Activated CD4-positive, alpha-beta T cell treated with anti-CD3 and anti-CD28 coated beads, Interleukin-2, amount 10 ng/mL, durations not matched to agents 7 days and 5 days (primary cell): ENCODE measurements at regions not wholly inside any gene's neighbourhood (a gene's known extent, or its start where the extent isn't known, plus 50 kb on each side); places are given as distances from the start of the nearest gene placed in this dataset.

ENCODE experiments used
- CTCF ChIA-PET: fragments of 350-600 bp; sonication (Branson Sonifier 250); formaldehyde crosslinking; loops from one replicate; lab custom pipeline; 2021; ENCODE audit warnings: antibody characterized with exemption; lab: Charles Lee
- POLR2A ChIA-PET: fragments of 350-600 bp; sonication (Branson Sonifier 250); formaldehyde crosslinking; loops from one replicate; lab custom pipeline; 2021; ENCODE audit warnings: antibody characterized with exemption; lab: Charles Lee
- DNase-seq: peaks from one replicate; pipeline ENCODE4 v3.0.0-alpha.2; 2020
- H3K27ac Mint-ChIP-seq: one replicate; pipeline ENCODE4 v1.8.0; 2021; ENCODE audit warnings: mild to moderate bottlenecking, moderate library complexity, mixed read lengths
- H3K27me3 Mint-ChIP-seq: one replicate; pipeline ENCODE4 v1.8.0; 2021; ENCODE audit warnings: mixed read lengths
- H3K36me3 Mint-ChIP-seq: one replicate; pipeline ENCODE4 v1.8.0; 2021; ENCODE audit warnings: low read depth, mixed read lengths
- H3K4me1 Mint-ChIP-seq: one replicate; pipeline ENCODE4 v1.8.0; 2021; ENCODE audit warnings: mixed read lengths
- H3K4me3 Mint-ChIP-seq: one replicate; pipeline ENCODE4 v1.8.0; 2021; ENCODE audit warnings: mild to moderate bottlenecking, moderate library complexity, mixed read lengths
- H3K9me3 Mint-ChIP-seq: one replicate; pipeline ENCODE4 v1.8.0; 2021; ENCODE audit warnings: mixed read lengths

- H3K9me3 Mint-ChIP-seq = no peaks in the 10 kb centered on the region
- H3K4me3 Mint-ChIP-seq = no peak overlapping the region
- no peaks in the 10 kb centered on the region for H3K27me3 Mint-ChIP-seq
- H3K4me1 Mint-ChIP-seq = no peaks in the 10 kb centered on the region
- ChIA-PET POLR2A (no interaction called here), CTCF (no interaction called here)
- H3K36me3 Mint-ChIP-seq = no peaks in the 10 kb centered on the region
- DNase-seq = no peak
- no peak overlapping the region for H3K27ac Mint-ChIP-seq
These were observed 61.7 kb upstream of the PSD2 start for GRCh38 chr5:139733698-139734538.

GRCh38 chr5:139734539-139734916 is 61.1 kb upstream of the PSD2 start:
- no peaks in the 10 kb centered on the region for H3K27me3 Mint-ChIP-seq
- H3K9me3 Mint-ChIP-seq = no peaks in the 10 kb centered on the region
- no peak overlapping the region for H3K4me3 Mint-ChIP-seq
- H3K36me3 Mint-ChIP-seq = no peaks in the 10 kb centered on the region
- H3K4me1 Mint-ChIP-seq = no peaks in the 10 kb centered on the region
- DNase-seq = no peak
- no peak overlapping the region for H3K27ac Mint-ChIP-seq
- CTCF ChIA-PET = no interaction called here
- POLR2A ChIA-PET = no interaction called here

- Mint-ChIP-seq H3K9me3 (no peaks in the 10 kb centered on the region), H3K4me1 (no peaks in the 10 kb centered on the region), H3K27me3 (peaks cover 1% of the 10 kb centered on the region), H3K36me3 (no peaks in the 10 kb centered on the region), H3K4me3 (no peak overlapping the region), H3K27ac (no peak overlapping the region)
- ChIA-PET CTCF (interaction anchor here (0.8 to 1.3 kb wide), 2 partner anchors 8 to 94 kb away, joined by 3 read pairs; no protein-coding TSS in a partner anchor), POLR2A (no interaction called here)
- DNase-seq = no peak
These were observed 57.1 kb upstream of the PSD2 start for GRCh38 chr5:139738193-139739149.

GRCh38 chr5:139739150-139739974 is 56.2 kb upstream of the PSD2 start:
- POLR2A ChIA-PET = no interaction called here
- Mint-ChIP-seq H3K4me3 (no peak overlapping the region), H3K9me3 (no peaks in the 10 kb centered on the region), H3K36me3 (no peaks in the 10 kb centered on the region), H3K4me1 (no peaks in the 10 kb centered on the region), H3K27me3 (peaks cover 1% of the 10 kb centered on the region), H3K27ac (no peak overlapping the region)
- CTCF ChIA-PET = interaction anchor here (0.8 to 1.3 kb wide), 4 partner anchors 8 to 196 kb away, joined by 3 read pairs; no protein-coding TSS in a partner anchor
- no peak for DNase-seq

GRCh38 chr5:139740138-139740991 is 55.2 kb upstream of the PSD2 start:
- ChIA-PET CTCF (interaction anchor here (0.8 to 1.2 kb wide), 3 partner anchors 8 to 197 kb away, joined by 3 read pairs; no protein-coding TSS in a partner anchor), POLR2A (no interaction called here)
- Mint-ChIP-seq H3K36me3 (no peaks in the 10 kb centered on the region), H3K4me1 (no peaks in the 10 kb centered on the region), H3K27me3 (peaks cover 6% of the 10 kb centered on the region), H3K9me3 (no peaks in the 10 kb centered on the region), H3K27ac (no peak overlapping the region), H3K4me3 (no peak overlapping the region)
- no peak for DNase-seq

GRCh38 chr5:139740992-139741672 is 54.5 kb upstream of the PSD2 start:
- DNase-seq = no peak
- Mint-ChIP-seq H3K27ac (no peak overlapping the region), H3K4me3 (no peak overlapping the region), H3K27me3 (peaks cover 10% of the 10 kb centered on the region), H3K9me3 (no peaks in the 10 kb centered on the region), H3K36me3 (no peaks in the 10 kb centered on the region), H3K4me1 (peaks cover 3% of the 10 kb centered on the region)
- ChIA-PET CTCF (interaction anchor here (1.2 kb wide), 1 partner anchor 9 kb away, joined by 3 read pairs; no protein-coding TSS in a partner anchor), POLR2A (no interaction called here)

GRCh38 chr5:139741823-139742172 is 53.8 kb upstream of the PSD2 start:
- no peak for DNase-seq
- H3K36me3 Mint-ChIP-seq = no peaks in the 10 kb centered on the region
- H3K27ac Mint-ChIP-seq = no peak overlapping the region
- peaks cover 14% of the 10 kb centered on the region for H3K27me3 Mint-ChIP-seq
- no peak overlapping the region for H3K4me3 Mint-ChIP-seq
- ChIA-PET CTCF (interaction anchor here (0.9 to 1.0 kb wide), 2 partner anchors 16 to 22 kb away, joined by 3 to 4 read pairs; no protein-coding TSS in a partner anchor), POLR2A (no interaction called here)
- H3K4me1 Mint-ChIP-seq = peaks cover 5% of the 10 kb centered on the region
- H3K9me3 Mint-ChIP-seq = no peaks in the 10 kb centered on the region

GRCh38 chr5:139742173-139742903 is 53.3 kb upstream of the PSD2 start:
- peaks cover 19% of the 10 kb centered on the region for H3K27me3 Mint-ChIP-seq
- POLR2A ChIA-PET = no interaction called here
- H3K4me3 Mint-ChIP-seq = no peak overlapping the region
- CTCF ChIA-PET = interaction anchor here (0.9 to 1.0 kb wide), 2 partner anchors 16 to 21 kb away, joined by 3 to 4 read pairs; no protein-coding TSS in a partner anchor
- H3K4me1 Mint-ChIP-seq = peaks cover 10% of the 10 kb centered on the region
- H3K27ac Mint-ChIP-seq = no peak overlapping the region
- peaks cover 2% of the 10 kb centered on the region for H3K36me3 Mint-ChIP-seq
- no peaks in the 10 kb centered on the region for H3K9me3 Mint-ChIP-seq
- DNase-seq = no peak

- no peak for DNase-seq
- no peak overlapping the region for H3K4me3 Mint-ChIP-seq
- H3K9me3 Mint-ChIP-seq = no peaks in the 10 kb centered on the region
- peaks cover 2% of the 10 kb centered on the region for H3K36me3 Mint-ChIP-seq
- H3K27ac Mint-ChIP-seq = no peak overlapping the region
- POLR2A ChIA-PET = no interaction called here
- H3K4me1 Mint-ChIP-seq = peaks cover 16% of the 10 kb centered on the region
- H3K27me3 Mint-ChIP-seq = peaks cover 24% of the 10 kb centered on the region
- CTCF ChIA-PET = interaction anchor here (1.5 kb wide), 1 partner anchor 10 kb away, joined by 3 read pairs; no protein-coding TSS in a partner anchor
These were observed 52.4 kb upstream of the PSD2 start for GRCh38 chr5:139743001-139743771.

- peaks cover 19% of the 10 kb centered on the region for H3K4me1 Mint-ChIP-seq
- DNase-seq = no peak
- H3K4me3 Mint-ChIP-seq = no peak overlapping the region
- peaks cover 2% of the 10 kb centered on the region for H3K36me3 Mint-ChIP-seq
- ChIA-PET POLR2A (no interaction called here), CTCF (interaction anchor here (1.5 kb wide), 1 partner anchor 10 kb away, joined by 3 read pairs; no protein-coding TSS in a partner anchor)
- peaks cover 30% of the 10 kb centered on the region for H3K27me3 Mint-ChIP-seq
- H3K9me3 Mint-ChIP-seq = no peaks in the 10 kb centered on the region
- H3K27ac Mint-ChIP-seq = no peak overlapping the region
These were observed 51.8 kb upstream of the PSD2 start for GRCh38 chr5:139743804-139744203.
